ENCODE measurements at regions not wholly inside any gene's neighbourhood (a gene's known extent, or its start where the extent isn't known, plus 50 kb on each side); places are given as distances from the start of the nearest gene placed in this dataset.

DNA sequence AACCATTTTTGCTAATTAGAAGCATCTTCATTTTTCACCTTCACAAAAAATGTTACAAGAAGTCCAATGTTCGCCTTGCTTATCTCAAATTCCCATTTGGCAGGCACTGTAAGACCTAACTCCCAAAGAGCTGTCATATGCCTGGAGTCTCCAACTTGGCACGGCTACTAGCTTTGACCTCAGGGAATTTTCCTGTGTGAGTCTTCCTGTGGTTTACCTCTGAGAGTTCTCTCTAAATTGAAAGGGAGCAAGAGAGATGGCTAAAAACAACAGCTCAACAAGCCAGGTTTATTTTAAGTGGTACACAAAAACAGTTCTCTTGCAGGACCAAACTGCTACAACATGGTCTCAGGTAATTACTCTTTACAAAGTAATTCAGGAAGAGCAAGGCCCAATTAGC is 756.0 kb upstream of the ADGRL2 start:
- TF ChIP-seq KDM5A (IDR thresholded peaks at IDR 0.05; ENCODE audit: low read length): no peak
- TF ChIP-seq SUZ12 (IDR thresholded peaks at IDR 0.05; ENCODE audit: low read length): no peak

Measured in H1 (cell line).